ENCODE measurements at regions not wholly inside any gene's neighbourhood (a gene's known extent, or its start where the extent isn't known, plus 50 kb on each side); places are given as distances from the start of the nearest gene placed in this dataset.

DNA sequence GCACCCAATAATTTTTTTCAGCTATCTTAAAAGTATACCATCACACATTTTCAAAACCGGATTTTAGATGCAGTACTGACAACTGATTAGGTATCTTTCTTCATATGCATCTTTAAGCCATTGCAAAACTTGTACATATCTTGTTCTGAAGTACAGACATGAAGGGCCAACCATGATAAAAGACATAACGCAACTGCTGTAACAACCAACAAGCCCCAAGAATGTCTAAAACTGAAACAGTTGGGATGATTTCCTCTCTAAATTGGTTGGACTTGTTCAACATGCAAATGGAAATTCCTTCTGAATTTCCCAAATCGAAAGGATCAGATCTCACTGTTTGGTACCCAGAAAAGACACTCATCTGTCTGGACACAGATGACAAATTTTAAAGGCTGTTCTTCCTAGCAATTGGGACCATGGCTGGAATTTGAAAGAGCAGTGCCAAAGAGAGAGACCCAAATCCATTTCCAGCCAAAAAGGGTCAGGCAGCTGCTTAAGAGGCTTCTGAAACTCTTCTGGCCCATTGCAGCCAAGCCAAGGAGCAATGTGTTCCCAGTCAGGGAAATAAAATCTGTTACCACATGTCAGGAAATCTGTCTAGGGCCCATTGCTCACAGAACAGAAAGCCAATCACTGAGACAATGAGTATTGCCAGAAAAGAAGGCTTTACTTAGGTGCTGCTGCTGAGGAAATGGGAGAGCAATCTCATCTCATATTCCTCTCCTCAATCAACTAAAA is 1122.4 kb upstream of the USP15 start:
- no peak for TF ChIP-seq ZNF232 (CRISPR knock-in tag; IDR thresholded peaks at IDR 0.05)
- TF ChIP-seq ZNF699 (CRISPR knock-in tag; IDR thresholded peaks at IDR 0.05; ENCODE audit: insufficient replicate concordance): no peak
- TF ChIP-seq MYNN (IDR thresholded peaks at IDR 0.05): no peak
- TF ChIP-seq MYNN (CRISPR knock-in tag; IDR thresholded peaks at IDR 0.05): no peak
- TF ChIP-seq EZH2 (IDR thresholded peaks at IDR 0.05; ENCODE audit: borderline replicate concordance, low read depth, low read length): no peak
- TF ChIP-seq FOSL1 (tag; conservative IDR thresholded peaks at IDR 0.05): no peak
- TF ChIP-seq SIRT6 (IDR thresholded peaks at IDR 0.05; ENCODE audit: low read depth, low read length): no peak
- TF ChIP-seq ZNF77 (CRISPR knock-in tag; IDR thresholded peaks at IDR 0.05): no peak
- TF ChIP-seq, protein P1, sequence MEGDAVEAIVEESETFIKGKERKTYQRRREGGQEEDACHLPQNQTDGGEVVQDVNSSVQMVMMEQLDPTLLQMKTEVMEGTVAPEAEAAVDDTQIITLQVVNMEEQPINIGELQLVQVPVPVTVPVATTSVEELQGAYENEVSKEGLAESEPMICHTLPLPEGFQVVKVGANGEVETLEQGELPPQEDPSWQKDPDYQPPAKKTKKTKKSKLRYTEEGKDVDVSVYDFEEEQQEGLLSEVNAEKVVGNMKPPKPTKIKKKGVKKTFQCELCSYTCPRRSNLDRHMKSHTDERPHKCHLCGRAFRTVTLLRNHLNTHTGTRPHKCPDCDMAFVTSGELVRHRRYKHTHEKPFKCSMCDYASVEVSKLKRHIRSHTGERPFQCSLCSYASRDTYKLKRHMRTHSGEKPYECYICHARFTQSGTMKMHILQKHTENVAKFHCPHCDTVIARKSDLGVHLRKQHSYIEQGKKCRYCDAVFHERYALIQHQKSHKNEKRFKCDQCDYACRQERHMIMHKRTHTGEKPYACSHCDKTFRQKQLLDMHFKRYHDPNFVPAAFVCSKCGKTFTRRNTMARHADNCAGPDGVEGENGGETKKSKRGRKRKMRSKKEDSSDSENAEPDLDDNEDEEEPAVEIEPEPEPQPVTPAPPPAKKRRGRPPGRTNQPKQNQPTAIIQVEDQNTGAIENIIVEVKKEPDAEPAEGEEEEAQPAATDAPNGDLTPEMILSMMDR (IDR thresholded peaks at IDR 0.05 in 2 of 3, conservative IDR thresholded peaks at IDR 0.05 in 1 of 3; ENCODE audit: insufficient read depth in 2 of 3, low read depth in 1 of 3, low read length in 3 of 3): no peak
- TF ChIP-seq, protein P2, sequence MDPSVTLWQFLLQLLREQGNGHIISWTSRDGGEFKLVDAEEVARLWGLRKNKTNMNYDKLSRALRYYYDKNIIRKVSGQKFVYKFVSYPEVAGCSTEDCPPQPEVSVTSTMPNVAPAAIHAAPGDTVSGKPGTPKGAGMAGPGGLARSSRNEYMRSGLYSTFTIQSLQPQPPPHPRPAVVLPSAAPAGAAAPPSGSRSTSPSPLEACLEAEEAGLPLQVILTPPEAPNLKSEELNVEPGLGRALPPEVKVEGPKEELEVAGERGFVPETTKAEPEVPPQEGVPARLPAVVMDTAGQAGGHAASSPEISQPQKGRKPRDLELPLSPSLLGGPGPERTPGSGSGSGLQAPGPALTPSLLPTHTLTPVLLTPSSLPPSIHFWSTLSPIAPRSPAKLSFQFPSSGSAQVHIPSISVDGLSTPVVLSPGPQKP (CRISPR knock-in tag; IDR thresholded peaks at IDR 0.05): no peak

Measured in K562 (cell line).